ENCODE measurements at regions not wholly inside any gene's neighbourhood (a gene's known extent, or its start where the extent isn't known, plus 50 kb on each side); places are given as distances from the start of the nearest gene placed in this dataset.

DNA sequence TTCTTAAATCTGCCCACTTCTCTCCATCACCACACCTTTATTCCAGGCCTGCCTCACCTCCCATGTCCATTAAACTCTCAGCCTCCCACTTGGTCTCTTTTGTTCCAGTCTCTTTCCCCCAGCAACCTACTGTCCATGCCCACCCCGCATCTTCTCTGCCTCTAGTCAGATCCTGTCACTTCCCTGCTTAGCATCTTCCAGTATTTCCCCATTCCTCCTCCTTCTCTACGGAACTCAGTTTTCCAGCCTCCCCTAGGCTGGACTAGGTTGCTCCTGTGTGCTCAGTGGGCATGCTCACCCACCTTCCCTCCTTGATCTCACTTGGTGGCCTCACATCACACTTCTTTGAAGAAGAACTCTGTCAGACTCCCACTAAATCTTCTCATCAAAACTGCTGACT, 179.8 kb downstream of the BAMBI start:
- FAIRE-seq (no peak), ATAC-seq (no peak), DNase-seq (ENCODE audit: low read depth, low spot score) (no peak)
- Histone ChIP-seq H3K9ac (ENCODE audit: control insufficient read depth, insufficient read depth, low read length) (no peak overlapping the region), H3K4me3 (no peak overlapping the region), H4K20me1 (ENCODE audit: control insufficient read depth, insufficient read depth) (no peaks in the 10 kb centered on the region), H3K27me3 (replicated peaks in 1 of 2; ENCODE audit: control insufficient read depth in 2 of 2, insufficient read depth in 2 of 2, low read length in 1 of 2) (no peaks in the 10 kb centered on the region), H2AFZ (ENCODE audit: control insufficient read depth, low read depth, low read length) (no peak overlapping the region), H3K9me3 (replicated peaks; ENCODE audit: control insufficient read depth, insufficient read depth, low read length) (no peaks in the 10 kb centered on the region; the same call in 2 of the 3 replicates), H3K79me2 (ENCODE audit: control insufficient read depth, insufficient read depth, low read length) (no peaks in the 10 kb centered on the region), H3K27ac (ENCODE audit: control insufficient read depth, insufficient read depth) (no peak overlapping the region), H3K4me2 (ENCODE audit: control insufficient read depth, insufficient read depth) (no peak overlapping the region), H3K4me1 (ENCODE audit: control insufficient read depth, insufficient read depth, low read length) (no peaks in the 10 kb centered on the region), H3K36me3 (ENCODE audit: control insufficient read depth in 2 of 2, insufficient read depth in 2 of 2, low read length in 1 of 2) (no peaks in the 10 kb centered on the region)
- BruUV-seq (replicated peaks) = no TSS peak
- intact Hi-C loops (cut with micrococcal nuclease; ENCODE audit: unreplicated experiment) = no loop called here
- POLR2A ChIA-PET = no interaction called here
- CTCF ChIA-PET = interaction anchor here (0.6 kb wide), 1 partner anchor 531 kb away, joined by 3 read pairs; no protein-coding TSS in a partner anchor
- in situ Hi-C loops (cut with MboI) = no loop called here
- 42% methylated on average over 1 of the region's 2 CpGs for WGBS (ENCODE audit: insufficient coverage, insufficient replicate concordance, low lambda C conversion rate, missing lambda C conversion rate)
- SMC1A ChIA-PET (ENCODE audit: uncharacterized antibody, unreplicated experiment) = no interaction called here
- RAD21 ChIA-PET (ENCODE audit: unreplicated experiment) = no interaction called here
- no peak for TF ChIP-seq EED (IDR thresholded peaks at IDR 0.05; ENCODE audit: low read depth)
- no peak for TF ChIP-seq POLR2AphosphoS2 (IDR thresholded peaks at IDR 0.05; ENCODE audit: low read depth, low read length)
- TF ChIP-seq SMAD1 (IDR thresholded peaks at IDR 0.05; ENCODE audit: low read depth, partially characterized antibody) = no peak
- TF ChIP-seq MYC (IDR thresholded peaks at IDR 0.05; ENCODE audit: insufficient read depth, insufficient read length, insufficient replicate concordance, low read length, severe bottlenecking) = no peak
- TF ChIP-seq POLR2A (IDR thresholded peaks at IDR 0.05; ENCODE audit: low read depth, low read length) = no peak

DNA sequence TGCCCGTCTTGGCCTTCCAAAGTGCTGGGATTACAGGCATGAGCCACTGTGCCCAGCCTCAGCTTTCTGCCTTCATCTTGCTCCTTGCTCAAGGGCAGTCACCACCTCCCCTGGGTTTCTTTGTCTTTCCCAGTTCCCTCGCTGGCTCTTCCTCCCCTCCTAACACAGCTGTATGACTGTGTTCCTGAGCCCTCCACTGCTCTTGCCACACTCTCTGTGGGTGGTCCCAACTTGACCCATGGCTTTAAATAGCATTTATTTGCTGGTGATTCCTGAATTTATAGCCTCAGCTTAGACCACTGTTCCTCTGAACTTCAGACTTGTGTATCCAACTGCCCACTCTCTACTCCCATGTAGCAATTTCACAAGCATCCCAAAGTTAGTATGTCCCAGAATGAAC, 181.3 kb downstream of the BAMBI start:
- Histone ChIP-seq H3K36me3 (ENCODE audit: control insufficient read depth in 2 of 2, insufficient read depth in 2 of 2, low read length in 1 of 2) (no peaks in the 10 kb centered on the region), H3K9me3 (replicated peaks; ENCODE audit: control insufficient read depth, insufficient read depth, low read length) (no peaks in the 10 kb centered on the region; the same call in 2 of the 3 replicates), H3K27ac (ENCODE audit: control insufficient read depth, insufficient read depth) (no peak overlapping the region), H3K27me3 (replicated peaks in 1 of 2; ENCODE audit: control insufficient read depth in 2 of 2, insufficient read depth in 2 of 2, low read length in 1 of 2) (no peaks in the 10 kb centered on the region), H3K9ac (ENCODE audit: control insufficient read depth, insufficient read depth, low read length) (no peak overlapping the region), H3K79me2 (ENCODE audit: control insufficient read depth, insufficient read depth, low read length) (no peaks in the 10 kb centered on the region), H2AFZ (ENCODE audit: control insufficient read depth, low read depth, low read length) (no peak overlapping the region), H3K4me3 (no peak overlapping the region), H3K4me1 (ENCODE audit: control insufficient read depth, insufficient read depth, low read length) (no peaks in the 10 kb centered on the region), H3K4me2 (ENCODE audit: control insufficient read depth, insufficient read depth) (no peak overlapping the region), H4K20me1 (ENCODE audit: control insufficient read depth, insufficient read depth) (no peaks in the 10 kb centered on the region)
- POLR2A ChIA-PET = no interaction called here
- intact Hi-C loops (cut with micrococcal nuclease; ENCODE audit: unreplicated experiment) = no loop called here
- DNase-seq (ENCODE audit: low read depth, low spot score) = no peak
- in situ Hi-C loops (cut with MboI) = no loop called here
- RAD21 ChIA-PET (ENCODE audit: unreplicated experiment) = no interaction called here
- BruUV-seq (replicated peaks) = no TSS peak
- CTCF ChIA-PET = interaction anchor here (0.6 kb wide), 1 partner anchor 470 kb away, joined by 3 read pairs; no protein-coding TSS in a partner anchor
- ATAC-seq = no peak
- SMC1A ChIA-PET (ENCODE audit: uncharacterized antibody, unreplicated experiment) = no interaction called here
- WGBS (ENCODE audit: insufficient coverage, insufficient replicate concordance, low lambda C conversion rate, missing lambda C conversion rate) = 0% methylated on average over 2 of the region's 2 CpGs
- no peak for FAIRE-seq
- no peak for TF ChIP-seq SUZ12 (IDR thresholded peaks at IDR 0.05; ENCODE audit: unreplicated experiment)
- TF ChIP-seq FOS (IDR thresholded peaks at IDR 0.05; ENCODE audit: borderline replicate concordance, extremely low read depth, insufficient read length) = no peak
- no peak for TF ChIP-seq BCL11A (IDR thresholded peaks at IDR 0.05; ENCODE audit: low read depth, low read length)
- TF ChIP-seq CEBPZ (IDR thresholded peaks at IDR 0.05; ENCODE audit: low read depth, low read length) = no peak
- TF ChIP-seq NR2C2 (IDR thresholded peaks at IDR 0.05; ENCODE audit: borderline replicate concordance, control insufficient read depth, insufficient read length, low read depth) = no peak
- TF ChIP-seq TARDBP (IDR thresholded peaks at IDR 0.05; ENCODE audit: borderline replicate concordance) = no peak
- no peak for TF ChIP-seq SRF (IDR thresholded peaks at IDR 0.05; ENCODE audit: low read depth in 2 of 2, low read length in 2 of 2)
- no peak for TF ChIP-seq ZNF622 (IDR thresholded peaks at IDR 0.05)
- TF ChIP-seq, protein P1, sequence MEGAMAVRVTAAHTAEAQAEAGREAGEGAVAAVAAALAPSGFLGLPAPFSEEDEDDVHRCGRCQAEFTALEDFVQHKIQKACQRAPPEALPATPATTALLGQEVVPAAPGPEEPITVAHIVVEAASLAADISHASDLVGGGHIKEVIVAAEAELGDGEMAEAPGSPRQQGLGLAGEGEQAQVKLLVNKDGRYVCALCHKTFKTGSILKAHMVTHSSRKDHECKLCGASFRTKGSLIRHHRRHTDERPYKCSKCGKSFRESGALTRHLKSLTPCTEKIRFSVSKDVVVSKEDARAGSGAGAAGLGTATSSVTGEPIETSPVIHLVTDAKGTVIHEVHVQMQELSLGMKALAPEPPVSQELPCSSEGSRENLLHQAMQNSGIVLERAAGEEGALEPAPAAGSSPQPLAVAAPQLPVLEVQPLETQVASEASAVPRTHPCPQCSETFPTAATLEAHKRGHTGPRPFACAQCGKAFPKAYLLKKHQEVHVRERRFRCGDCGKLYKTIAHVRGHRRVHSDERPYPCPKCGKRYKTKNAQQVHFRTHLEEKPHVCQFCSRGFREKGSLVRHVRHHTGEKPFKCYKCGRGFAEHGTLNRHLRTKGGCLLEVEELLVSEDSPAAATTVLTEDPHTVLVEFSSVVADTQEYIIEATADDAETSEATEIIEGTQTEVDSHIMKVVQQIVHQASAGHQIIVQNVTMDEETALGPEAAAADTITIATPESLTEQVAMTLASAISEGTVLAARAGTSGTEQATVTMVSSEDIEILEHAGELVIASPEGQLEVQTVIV (IDR thresholded peaks at IDR 0.05; ENCODE audit: borderline replicate concordance, partially characterized antibody) = no peak

Measured in GM12878 (cell line).